Progenitor cell of endocrine pancreas (in vitro differentiated cells): ENCODE measurements at regions not wholly inside any gene's neighbourhood (a gene's known extent, or its start where the extent isn't known, plus 50 kb on each side); places are given as distances from the start of the nearest gene placed in this dataset.

Source experiments
- DNase-seq: peaks from one replicate; pipeline ENCODE4 v3.0.0; 2021; ENCODE audit warnings: low spot score; ENCODE audit not compliant: unreplicated experiment
- H3K27ac Mint-ChIP-seq: 2 replicates; pipeline ENCODE4 v1.8.0; 2021; ENCODE audit warnings: mild to moderate bottlenecking, moderate library complexity, mixed read lengths
- H3K27me3 Mint-ChIP-seq: 2 replicates; pipeline ENCODE4 v1.8.0; 2021; ENCODE audit warnings: mixed read lengths
- H3K36me3 Mint-ChIP-seq: 2 replicates; pipeline ENCODE4 v1.8.0; 2022; ENCODE audit warnings: mixed read lengths; ENCODE audit not compliant: insufficient read depth
- H3K4me1 Mint-ChIP-seq: 2 replicates; pipeline ENCODE4 v1.8.0; 2021; ENCODE audit warnings: low read depth, mixed read lengths
- H3K4me3 Mint-ChIP-seq: 2 replicates; pipeline ENCODE4 v1.8.0; 2021; ENCODE audit warnings: low read depth, mild to moderate bottlenecking, moderate library complexity, mixed read lengths
- H3K9me3 Mint-ChIP-seq: 2 replicates; pipeline ENCODE4 v1.8.0; 2021; ENCODE audit warnings: low read depth, mixed read lengths
- TF ChIP-seq, protein P1 (sequence below): fragments of 200-600 bp; sonication (generic); IDR thresholded peaks from one replicate; pipeline ENCODE4 v1.5.0; 2021; ENCODE audit warnings: antibody characterized with exemption, mild to moderate bottlenecking; ENCODE audit not compliant: unreplicated experiment

DNA sequence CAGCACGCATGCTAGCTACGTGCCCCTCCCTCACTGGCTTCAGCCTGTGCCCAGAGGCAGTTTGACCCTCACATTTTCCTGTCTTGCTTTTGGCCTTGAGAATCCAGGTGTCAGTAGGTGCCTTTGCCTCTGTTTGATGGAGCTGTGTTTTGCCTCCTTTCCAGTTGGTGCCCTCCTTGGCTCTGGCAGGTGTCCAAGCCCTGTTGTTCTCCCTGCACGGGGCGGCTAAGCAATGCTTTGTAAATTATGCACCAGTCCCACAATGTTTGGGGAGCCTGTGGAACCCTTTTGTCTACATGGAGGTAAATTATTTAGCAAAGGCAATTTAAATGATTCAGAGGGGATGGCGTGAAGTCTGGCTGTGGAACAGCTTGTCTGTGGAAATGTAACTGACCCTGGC, 202.9 kb upstream of the BOD1L1 start:
- H3K36me3 Mint-ChIP-seq, result no peaks in the 10 kb centered on the region
- H3K27me3 Mint-ChIP-seq, result no peaks in the 10 kb centered on the region
- TF ChIP-seq, protein P1, sequence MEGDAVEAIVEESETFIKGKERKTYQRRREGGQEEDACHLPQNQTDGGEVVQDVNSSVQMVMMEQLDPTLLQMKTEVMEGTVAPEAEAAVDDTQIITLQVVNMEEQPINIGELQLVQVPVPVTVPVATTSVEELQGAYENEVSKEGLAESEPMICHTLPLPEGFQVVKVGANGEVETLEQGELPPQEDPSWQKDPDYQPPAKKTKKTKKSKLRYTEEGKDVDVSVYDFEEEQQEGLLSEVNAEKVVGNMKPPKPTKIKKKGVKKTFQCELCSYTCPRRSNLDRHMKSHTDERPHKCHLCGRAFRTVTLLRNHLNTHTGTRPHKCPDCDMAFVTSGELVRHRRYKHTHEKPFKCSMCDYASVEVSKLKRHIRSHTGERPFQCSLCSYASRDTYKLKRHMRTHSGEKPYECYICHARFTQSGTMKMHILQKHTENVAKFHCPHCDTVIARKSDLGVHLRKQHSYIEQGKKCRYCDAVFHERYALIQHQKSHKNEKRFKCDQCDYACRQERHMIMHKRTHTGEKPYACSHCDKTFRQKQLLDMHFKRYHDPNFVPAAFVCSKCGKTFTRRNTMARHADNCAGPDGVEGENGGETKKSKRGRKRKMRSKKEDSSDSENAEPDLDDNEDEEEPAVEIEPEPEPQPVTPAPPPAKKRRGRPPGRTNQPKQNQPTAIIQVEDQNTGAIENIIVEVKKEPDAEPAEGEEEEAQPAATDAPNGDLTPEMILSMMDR, result no peak
- no peak overlapping the region for H3K4me3 Mint-ChIP-seq
- H3K9me3 Mint-ChIP-seq, result no peaks in the 10 kb centered on the region
- H3K27ac Mint-ChIP-seq, result no peak overlapping the region
- DNase-seq, result no peak
- no peaks in the 10 kb centered on the region for H3K4me1 Mint-ChIP-seq

DNA sequence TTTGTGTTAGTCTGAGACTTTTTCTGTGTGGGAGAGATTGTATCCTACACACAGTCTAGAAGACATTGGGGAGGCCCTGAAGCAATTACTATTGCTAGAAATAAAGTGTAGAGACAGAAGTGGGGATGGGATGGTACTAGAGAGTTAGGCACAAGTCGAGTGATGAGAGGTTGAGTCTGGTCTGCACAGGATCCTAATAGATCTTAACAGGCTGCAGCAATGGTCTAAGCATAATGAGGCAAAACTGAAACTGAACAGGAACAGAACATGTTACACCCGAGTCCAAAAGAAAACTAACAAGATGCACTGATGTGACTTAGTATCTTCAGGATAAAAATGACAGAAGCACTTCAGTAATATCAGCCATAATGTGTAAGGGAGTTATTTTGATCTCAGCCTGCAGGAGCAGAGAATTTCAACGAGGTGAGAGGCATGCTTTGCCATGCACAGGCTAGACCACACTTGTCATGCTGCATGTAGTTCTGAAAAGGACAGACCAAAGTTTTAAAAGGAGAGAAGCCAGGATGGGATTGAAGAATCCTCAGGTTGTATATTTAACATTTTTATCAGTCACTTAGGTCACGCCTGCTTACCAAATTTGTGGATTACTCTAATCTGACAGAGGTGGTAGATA, 205.8 kb upstream of the BOD1L1 start:
- no peak overlapping the region for H3K27ac Mint-ChIP-seq
- H3K27me3 Mint-ChIP-seq, result no peaks in the 10 kb centered on the region
- H3K4me3 Mint-ChIP-seq, result no peak overlapping the region
- H3K9me3 Mint-ChIP-seq, result no peaks in the 10 kb centered on the region
- no peak for DNase-seq
- no peaks in the 10 kb centered on the region for H3K4me1 Mint-ChIP-seq
- H3K36me3 Mint-ChIP-seq, result no peaks in the 10 kb centered on the region
- TF ChIP-seq, protein P1, result no peak

DNA sequence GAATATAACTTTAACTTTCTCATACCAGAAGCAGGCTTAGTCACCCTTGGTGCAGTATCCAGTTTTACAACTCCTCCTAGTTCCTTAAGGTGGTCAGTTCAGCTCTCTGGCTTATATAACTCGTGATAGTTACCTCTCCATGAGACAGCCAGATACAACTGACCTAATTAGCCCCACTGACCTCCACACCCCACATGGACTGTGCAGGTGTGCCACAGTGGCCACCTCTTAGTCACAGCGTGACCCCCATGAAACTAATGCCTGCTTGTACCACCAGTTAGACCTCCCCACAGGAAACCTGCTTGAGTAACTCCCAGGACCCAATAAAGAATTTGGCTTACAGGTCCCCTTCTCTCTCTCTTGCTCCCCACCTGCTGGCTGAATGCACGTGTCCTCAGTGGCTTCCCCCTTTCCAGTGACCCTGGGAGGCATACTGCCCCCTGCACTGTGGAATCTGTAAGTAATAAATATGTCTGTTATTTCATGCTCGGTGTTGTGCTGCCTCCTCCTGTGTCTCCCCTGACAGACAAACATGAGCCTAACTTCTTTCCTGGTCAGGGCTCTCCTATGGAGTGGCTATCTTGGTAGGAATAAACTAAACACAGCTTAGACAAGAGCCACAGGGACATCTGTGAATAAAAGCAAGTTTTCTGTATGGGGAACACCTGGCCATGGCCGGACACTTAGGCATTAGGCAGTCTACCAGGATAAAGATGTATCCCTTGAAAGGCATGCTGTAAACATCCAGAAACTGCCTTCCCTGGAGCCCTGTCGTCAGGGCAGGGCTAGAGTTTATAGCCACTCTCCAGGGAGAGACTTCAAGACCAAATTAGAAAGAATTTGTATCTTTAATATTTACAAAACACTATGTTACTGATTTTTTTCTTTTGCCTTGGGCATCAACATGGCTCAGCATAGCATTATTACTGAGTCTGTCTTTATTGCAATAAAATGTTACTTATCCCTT, 209.7 kb upstream of the BOD1L1 start:
- Mint-ChIP-seq H3K4me1 (peaks cover 3% of the 10 kb centered on the region), H3K36me3 (no peaks in the 10 kb centered on the region), H3K4me3 (no peak overlapping the region), H3K27ac (no peak overlapping the region), H3K27me3 (no peaks in the 10 kb centered on the region), H3K9me3 (no peaks in the 10 kb centered on the region)
- TF ChIP-seq, protein P1, result no peak
- no peak for DNase-seq

DNA sequence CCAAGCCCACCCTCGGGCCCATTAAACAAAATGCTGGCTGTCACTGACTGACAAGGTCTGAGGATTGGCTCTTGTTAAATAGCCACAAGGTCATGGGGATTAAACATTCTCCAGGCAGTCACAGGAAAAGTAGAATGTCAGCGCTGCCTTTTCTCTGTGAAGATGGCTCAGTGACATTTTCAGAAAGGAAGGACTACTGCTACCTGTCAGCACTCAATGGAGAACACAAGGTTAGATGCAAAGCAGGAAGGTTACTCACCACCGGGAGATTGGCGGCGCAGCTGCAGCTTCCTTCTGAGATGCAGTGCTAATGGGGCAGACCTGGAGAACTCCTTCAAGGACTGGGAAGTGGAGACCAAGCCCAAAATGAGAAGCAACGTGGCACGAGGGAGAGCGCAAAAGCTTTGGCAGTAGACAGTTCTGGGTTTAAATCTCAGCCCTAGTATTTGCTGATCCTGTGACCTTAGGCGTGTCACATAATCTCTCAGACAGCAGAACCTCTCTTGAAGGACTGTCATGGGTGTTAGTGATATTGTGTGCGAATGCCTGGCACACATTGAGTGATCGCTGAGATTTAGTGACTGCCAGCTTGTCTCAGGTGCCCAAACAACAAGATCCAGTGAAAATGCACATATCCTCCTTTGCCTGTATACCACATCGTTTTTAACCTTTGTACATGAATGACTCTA, 213.1 kb upstream of the BOD1L1 start:
- H3K4me1 Mint-ChIP-seq, result peaks cover 3% of the 10 kb centered on the region
- H3K9me3 Mint-ChIP-seq, result no peaks in the 10 kb centered on the region
- no peak overlapping the region for H3K4me3 Mint-ChIP-seq
- no peak for DNase-seq
- no peak overlapping the region for H3K27ac Mint-ChIP-seq
- no peaks in the 10 kb centered on the region for H3K27me3 Mint-ChIP-seq
- TF ChIP-seq, protein P1, result no peak
- no peaks in the 10 kb centered on the region for H3K36me3 Mint-ChIP-seq

DNA sequence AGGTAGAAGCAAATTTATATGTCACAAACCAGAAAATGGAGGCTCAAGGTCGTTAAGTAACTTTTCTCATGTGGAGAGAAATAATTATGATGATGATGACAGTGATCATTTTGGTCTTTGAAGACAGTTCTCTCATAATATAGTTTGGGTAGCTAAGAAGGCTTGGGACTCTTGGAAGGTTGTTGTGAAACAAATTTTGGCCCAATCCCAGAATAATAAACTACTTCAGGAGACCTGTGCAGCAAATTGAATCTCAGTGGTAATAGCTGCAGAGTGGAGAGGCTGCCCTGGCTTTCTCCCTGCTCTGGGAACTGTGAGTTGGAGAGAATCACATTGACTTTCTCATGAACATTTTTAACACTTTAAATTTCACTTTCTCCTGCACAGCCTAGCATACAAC, 217.2 kb upstream of the BOD1L1 start:
- Mint-ChIP-seq H3K4me3 (no peak overlapping the region), H3K36me3 (no peaks in the 10 kb centered on the region), H3K9me3 (peaks cover 3% of the 10 kb centered on the region), H3K4me1 (peaks cover 3% of the 10 kb centered on the region), H3K27ac (no peak overlapping the region), H3K27me3 (no peaks in the 10 kb centered on the region)
- no peak for DNase-seq
- TF ChIP-seq, protein P1, result no peak
